Smooth muscle cell (in vitro differentiated cells): ENCODE measurements at regions not wholly inside any gene's neighbourhood (a gene's known extent, or its start where the extent isn't known, plus 50 kb on each side); places are given as distances from the start of the nearest gene placed in this dataset.

Source experiments
- DNase-seq: peaks from one replicate; lab custom pipeline; 2025; ENCODE audit not compliant: unreplicated experiment; lab: John Stamatoyannopoulos, UW
- H2AFZ ChIP-seq: fragments of 200-600 bp; sonication (generic); 2 replicates; pipeline ENCODE4 v1.6.0; 2016; ENCODE audit warnings: antibody characterized with exemption, low read depth, mild to moderate bottlenecking
- H3F3A ChIP-seq: fragments of 200-600 bp; sonication (generic); 2 replicates; pipeline ENCODE4 v1.6.0; 2017; ENCODE audit warnings: antibody characterized with exemption, low read depth
- H3K27ac ChIP-seq: fragments of 200-600 bp; sonication (generic); 2 replicates; pipeline ENCODE4 v1.5.1; 2016; ENCODE audit warnings: low read depth, mild to moderate bottlenecking
- H3K27me3 ChIP-seq: fragments of 200-600 bp; sonication (generic); 2 replicates; pipeline ENCODE4 v1.6.1; 2016; ENCODE audit warnings: low read depth, mild to moderate bottlenecking
- H3K36me3 ChIP-seq: fragments of 200-600 bp; sonication (generic); 2 replicates; pipeline ENCODE4 v1.5.1; 2016; ENCODE audit warnings: low read depth
- H3K4me1 ChIP-seq: fragments of 200-600 bp; sonication (generic); 2 replicates; pipeline ENCODE4 v1.5.1; 2016; ENCODE audit warnings: low read depth
- H3K4me2 ChIP-seq: fragments of 200-600 bp; sonication (generic); 2 replicates; pipeline ENCODE4 v1.6.0; 2016; ENCODE audit warnings: mild to moderate bottlenecking
- H3K4me3 ChIP-seq: fragments of 200-600 bp; sonication (generic); 2 replicates; pipeline ENCODE4 v1.5.1; 2016; ENCODE audit warnings: mild to moderate bottlenecking
- H3K79me2 ChIP-seq: fragments of 200-600 bp; sonication (generic); 2 replicates; pipeline ENCODE4 v1.6.0; 2016; ENCODE audit warnings: low read depth, mild to moderate bottlenecking
- H3K9ac ChIP-seq: fragments of 200-600 bp; sonication (generic); 2 replicates; pipeline ENCODE4 v1.6.0; 2016; ENCODE audit warnings: low read depth
- H3K9me3 ChIP-seq: fragments of 200-600 bp; sonication (generic); replicated peaks from 2 replicates; pipeline ENCODE4 v1.5.1; 2016; ENCODE audit warnings: low read depth
- H4K20me1 ChIP-seq: fragments of 200-600 bp; sonication (generic); 2 replicates; pipeline ENCODE4 v1.6.0; 2016; ENCODE audit warnings: low read depth
- WGBS: methylation state at CpG from one replicate; pipeline ENCODE4 v1.1.7; 2016; ENCODE audit warnings: low lambda C conversion rate; 5-methylcytosine and 5-hydroxymethylcytosine counted together
- TF ChIP-seq, protein P1 (sequence below): fragments of 200-600 bp; sonication (generic); IDR thresholded peaks from 2 replicates; pipeline ENCODE4 v1.5.1; 2017; ENCODE audit warnings: borderline replicate concordance, mild to moderate bottlenecking, antibody characterized with exemption; ENCODE audit not compliant: insufficient read depth, poor library complexity, severe bottlenecking

- TF ChIP-seq, protein P1, sequence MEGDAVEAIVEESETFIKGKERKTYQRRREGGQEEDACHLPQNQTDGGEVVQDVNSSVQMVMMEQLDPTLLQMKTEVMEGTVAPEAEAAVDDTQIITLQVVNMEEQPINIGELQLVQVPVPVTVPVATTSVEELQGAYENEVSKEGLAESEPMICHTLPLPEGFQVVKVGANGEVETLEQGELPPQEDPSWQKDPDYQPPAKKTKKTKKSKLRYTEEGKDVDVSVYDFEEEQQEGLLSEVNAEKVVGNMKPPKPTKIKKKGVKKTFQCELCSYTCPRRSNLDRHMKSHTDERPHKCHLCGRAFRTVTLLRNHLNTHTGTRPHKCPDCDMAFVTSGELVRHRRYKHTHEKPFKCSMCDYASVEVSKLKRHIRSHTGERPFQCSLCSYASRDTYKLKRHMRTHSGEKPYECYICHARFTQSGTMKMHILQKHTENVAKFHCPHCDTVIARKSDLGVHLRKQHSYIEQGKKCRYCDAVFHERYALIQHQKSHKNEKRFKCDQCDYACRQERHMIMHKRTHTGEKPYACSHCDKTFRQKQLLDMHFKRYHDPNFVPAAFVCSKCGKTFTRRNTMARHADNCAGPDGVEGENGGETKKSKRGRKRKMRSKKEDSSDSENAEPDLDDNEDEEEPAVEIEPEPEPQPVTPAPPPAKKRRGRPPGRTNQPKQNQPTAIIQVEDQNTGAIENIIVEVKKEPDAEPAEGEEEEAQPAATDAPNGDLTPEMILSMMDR = no peak
- no peak overlapping the region for H2AFZ ChIP-seq
- no peaks in the 10 kb centered on the region for H3F3A ChIP-seq
- H3K9ac ChIP-seq = no peak overlapping the region
- H3K9me3 ChIP-seq = no peaks in the 10 kb centered on the region
- H3K4me3 ChIP-seq = no peak overlapping the region
- no peaks in the 10 kb centered on the region for H3K79me2 ChIP-seq
- H3K36me3 ChIP-seq = no peaks in the 10 kb centered on the region
- WGBS = 77% methylated on average over 5 of the region's 5 CpGs
- no peaks in the 10 kb centered on the region for H3K27me3 ChIP-seq
- no peaks in the 10 kb centered on the region for H3K4me1 ChIP-seq
- no peak for DNase-seq
- no peaks in the 10 kb centered on the region for H4K20me1 ChIP-seq
- no peak overlapping the region for H3K27ac ChIP-seq
- no peak overlapping the region for H3K4me2 ChIP-seq
These were observed 128.8 kb upstream of the STMND1 start for GRCh38 chr6:16973051-16973450.

DNA sequence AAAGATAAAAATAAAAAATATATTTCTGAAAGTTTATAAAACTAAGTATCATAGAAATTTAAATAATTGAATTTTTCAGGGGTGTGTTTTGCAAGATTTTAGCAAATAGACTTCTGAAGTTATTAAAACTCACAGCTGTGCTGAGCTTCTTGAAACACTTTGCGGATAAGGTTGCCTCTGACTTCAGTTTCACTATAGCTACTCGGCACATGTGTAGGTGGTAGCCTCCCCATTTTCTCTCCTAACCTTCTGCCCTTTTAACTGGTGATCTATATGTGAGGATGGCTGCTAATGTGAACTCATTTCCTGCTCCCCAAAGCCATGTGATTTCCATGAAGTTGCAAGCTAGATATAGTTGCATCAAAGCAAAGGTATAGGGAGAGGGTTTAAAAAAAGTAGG is 129.3 kb upstream of the STMND1 start:
- no peak overlapping the region for H3K27ac ChIP-seq
- no peak overlapping the region for H3K4me3 ChIP-seq
- WGBS = 95% methylated on average over 2 of the region's 2 CpGs
- no peaks in the 10 kb centered on the region for H3K79me2 ChIP-seq
- H4K20me1 ChIP-seq = no peaks in the 10 kb centered on the region
- H3F3A ChIP-seq = peaks cover 3% of the 10 kb centered on the region
- no peak overlapping the region for H2AFZ ChIP-seq
- no peak overlapping the region for H3K4me2 ChIP-seq
- no peak overlapping the region for H3K9ac ChIP-seq
- H3K9me3 ChIP-seq = no peaks in the 10 kb centered on the region
- TF ChIP-seq, protein P1 = no peak
- H3K36me3 ChIP-seq = no peaks in the 10 kb centered on the region
- no peaks in the 10 kb centered on the region for H3K27me3 ChIP-seq
- no peak for DNase-seq
- H3K4me1 ChIP-seq = no peaks in the 10 kb centered on the region

- no peak for DNase-seq
- WGBS = 19% methylated on average over 4 of the region's 4 CpGs
- H3K9me3 ChIP-seq = no peaks in the 10 kb centered on the region
- H2AFZ ChIP-seq = peak overlapping the region; percentile 56
- H3K36me3 ChIP-seq = no peaks in the 10 kb centered on the region
- H3K27ac ChIP-seq = no peak overlapping the region
- H3K79me2 ChIP-seq = no peaks in the 10 kb centered on the region
- peak overlapping the region; percentile 16 for H3K4me2 ChIP-seq
- H4K20me1 ChIP-seq = no peaks in the 10 kb centered on the region
- no peaks in the 10 kb centered on the region for H3K4me1 ChIP-seq
- no peak overlapping the region for H3K4me3 ChIP-seq
- TF ChIP-seq, protein P1 = no peak
- peaks cover 6% of the 10 kb centered on the region for H3F3A ChIP-seq
- no peaks in the 10 kb centered on the region for H3K27me3 ChIP-seq
- no peak overlapping the region for H3K9ac ChIP-seq
These were observed 131.9 kb upstream of the STMND1 start for GRCh38 chr6:16969699-16970655.
